ENCODE measurements at regions not wholly inside any gene's neighbourhood (a gene's known extent, or its start where the extent isn't known, plus 50 kb on each side); places are given as distances from the start of the nearest gene placed in this dataset.

- ChIA-PET RAD21 (ENCODE audit: unreplicated experiment) (no interaction called here), SMC1A (ENCODE audit: uncharacterized antibody, unreplicated experiment) (no interaction called here), CTCF (interaction anchor here (0.5 kb wide), 1 partner anchor 10 kb away, joined by 4 read pairs; no protein-coding TSS in a partner anchor), POLR2A (no interaction called here)
- Histone ChIP-seq H3K4me3 (no peak overlapping the region), H4K20me1 (ENCODE audit: control insufficient read depth, insufficient read depth) (no peaks in the 10 kb centered on the region; the same call in 1 of the 2 replicates), H3K4me2 (ENCODE audit: control insufficient read depth, insufficient read depth) (no peak overlapping the region), H3K27ac (ENCODE audit: control insufficient read depth, insufficient read depth) (no peak overlapping the region), H3K36me3 (ENCODE audit: control insufficient read depth in 2 of 2, insufficient read depth in 2 of 2, low read length in 1 of 2) (no peaks in the 10 kb centered on the region), H3K9ac (ENCODE audit: control insufficient read depth, insufficient read depth, low read length) (no peak overlapping the region), H3K9me3 (replicated peaks; ENCODE audit: control insufficient read depth, insufficient read depth, low read length) (no peaks in the 10 kb centered on the region), H3K79me2 (ENCODE audit: control insufficient read depth, insufficient read depth, low read length) (no peaks in the 10 kb centered on the region), H2AFZ (ENCODE audit: control insufficient read depth, low read depth, low read length) (no peak overlapping the region), H3K27me3 (replicated peaks in 1 of 2; ENCODE audit: control insufficient read depth in 2 of 2, insufficient read depth in 2 of 2, low read length in 1 of 2) (peaks cover 0 to 3% of the 10 kb centered on the region in 2 experiments; a peak in 2 of 4 replicates), H3K4me1 (ENCODE audit: control insufficient read depth, insufficient read depth, low read length) (no peaks in the 10 kb centered on the region; the same call in 1 of the 2 replicates)
- TF ChIP-seq ZNF207 (IDR thresholded peaks at IDR 0.05; ENCODE audit: borderline replicate concordance) (no peak), SP1 (IDR thresholded peaks at IDR 0.05; ENCODE audit: low read depth, low read length) (no peak), MEF2B (IDR thresholded peaks at IDR 0.05; ENCODE audit: partially characterized antibody, poor library complexity, severe bottlenecking) (no peak), POLR2A (IDR thresholded peaks at IDR 0.05; ENCODE audit: low read depth, low read length) (no peak)
- TF ChIP-seq, protein P1, sequence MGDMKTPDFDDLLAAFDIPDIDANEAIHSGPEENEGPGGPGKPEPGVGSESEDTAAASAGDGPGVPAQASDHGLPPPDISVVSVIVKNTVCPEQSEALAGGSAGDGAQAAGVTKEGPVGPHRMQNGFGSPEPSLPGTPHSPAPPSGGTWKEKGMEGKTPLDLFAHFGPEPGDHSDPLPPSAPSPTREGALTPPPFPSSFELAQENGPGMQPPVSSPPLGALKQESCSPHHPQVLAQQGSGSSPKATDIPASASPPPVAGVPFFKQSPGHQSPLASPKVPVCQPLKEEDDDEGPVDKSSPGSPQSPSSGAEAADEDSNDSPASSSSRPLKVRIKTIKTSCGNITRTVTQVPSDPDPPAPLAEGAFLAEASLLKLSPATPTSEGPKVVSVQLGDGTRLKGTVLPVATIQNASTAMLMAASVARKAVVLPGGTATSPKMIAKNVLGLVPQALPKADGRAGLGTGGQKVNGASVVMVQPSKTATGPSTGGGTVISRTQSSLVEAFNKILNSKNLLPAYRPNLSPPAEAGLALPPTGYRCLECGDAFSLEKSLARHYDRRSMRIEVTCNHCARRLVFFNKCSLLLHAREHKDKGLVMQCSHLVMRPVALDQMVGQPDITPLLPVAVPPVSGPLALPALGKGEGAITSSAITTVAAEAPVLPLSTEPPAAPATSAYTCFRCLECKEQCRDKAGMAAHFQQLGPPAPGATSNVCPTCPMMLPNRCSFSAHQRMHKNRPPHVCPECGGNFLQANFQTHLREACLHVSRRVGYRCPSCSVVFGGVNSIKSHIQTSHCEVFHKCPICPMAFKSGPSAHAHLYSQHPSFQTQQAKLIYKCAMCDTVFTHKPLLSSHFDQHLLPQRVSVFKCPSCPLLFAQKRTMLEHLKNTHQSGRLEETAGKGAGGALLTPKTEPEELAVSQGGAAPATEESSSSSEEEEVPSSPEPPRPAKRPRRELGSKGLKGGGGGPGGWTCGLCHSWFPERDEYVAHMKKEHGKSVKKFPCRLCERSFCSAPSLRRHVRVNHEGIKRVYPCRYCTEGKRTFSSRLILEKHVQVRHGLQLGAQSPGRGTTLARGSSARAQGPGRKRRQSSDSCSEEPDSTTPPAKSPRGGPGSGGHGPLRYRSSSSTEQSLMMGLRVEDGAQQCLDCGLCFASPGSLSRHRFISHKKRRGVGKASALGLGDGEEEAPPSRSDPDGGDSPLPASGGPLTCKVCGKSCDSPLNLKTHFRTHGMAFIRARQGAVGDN (IDR thresholded peaks at IDR 0.05): no peak
- FAIRE-seq: no peak
- no peak for DNase-seq (ENCODE audit: low read depth, low spot score)
- in situ Hi-C loops (cut with MboI) (no loop called here), intact Hi-C loops (cut with micrococcal nuclease; ENCODE audit: unreplicated experiment) (no loop called here)
- BruUV-seq (replicated peaks): no TSS peak
- WGBS (ENCODE audit: insufficient coverage, insufficient replicate concordance, low lambda C conversion rate, missing lambda C conversion rate): 51% methylated on average over 7 of the region's 7 CpGs
- no peak for ATAC-seq
These were observed 65.3 kb upstream of the TARDBP start for GRCh38 chr1:10947181-10947580.

All from GM12878 (cell line).